ENCODE measurements at regions not wholly inside any gene's neighbourhood (a gene's known extent, or its start where the extent isn't known, plus 50 kb on each side); places are given as distances from the start of the nearest gene placed in this dataset.

DNA sequence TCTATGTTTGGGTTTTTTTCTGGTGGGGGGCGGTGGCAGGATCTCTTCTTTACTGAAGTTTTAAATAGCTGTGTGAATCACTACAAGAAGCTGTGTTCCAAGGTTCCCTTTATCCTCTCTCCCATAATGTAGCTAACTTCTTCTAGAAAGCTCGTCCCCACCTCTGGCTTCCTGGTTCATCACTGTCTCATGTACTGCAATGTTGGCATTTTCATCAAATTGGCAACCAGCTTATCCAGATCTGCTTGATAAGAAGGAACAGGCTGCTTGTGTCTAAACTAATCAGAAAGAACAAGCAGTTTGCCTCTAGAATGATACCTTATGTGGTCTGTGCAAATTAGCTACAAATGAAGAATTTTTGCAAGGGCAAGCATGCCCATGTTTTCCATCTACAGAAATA is 130.8 kb downstream of the WT1 start:
- DNase-seq = no peak
- intact Hi-C loops (cut with DNase I) = no loop called here

DNA sequence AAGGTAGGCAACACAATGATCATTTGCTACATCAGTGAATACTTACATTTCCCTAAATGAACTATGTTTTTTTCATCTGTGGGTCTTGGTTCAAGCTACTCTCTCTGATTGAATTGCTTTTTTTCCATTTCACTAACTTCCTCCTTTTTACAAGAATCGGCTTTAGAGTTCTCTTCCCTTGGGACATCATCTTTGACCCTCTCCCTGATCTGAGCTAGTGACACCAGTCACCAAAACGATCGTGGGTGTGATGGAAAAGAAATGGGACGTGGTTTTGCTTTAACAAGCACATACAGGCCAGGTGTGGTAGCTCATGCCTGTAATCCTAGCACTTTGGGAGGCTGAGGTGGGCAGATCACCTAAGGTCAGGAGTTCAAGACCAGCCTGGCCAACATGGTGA is 129.9 kb downstream of the WT1 start:
- ATAC-seq (no peak), DNase-seq (no peak)
- Histone ChIP-seq H3K4me3 (no peak overlapping the region), H3K9me3 (no peaks in the 10 kb centered on the region), H3K27ac (no peak overlapping the region), H3K36me3 (no peaks in the 10 kb centered on the region), H3K4me1 (no peaks in the 10 kb centered on the region), H3K27me3 (ENCODE audit: low read depth) (no peaks in the 10 kb centered on the region)
- intact Hi-C loops (cut with DNase I) = no loop called here
- no peak for TF ChIP-seq CTCF (IDR thresholded peaks at IDR 0.05)

More for the DNA sequence above, 130.8 kb downstream of the WT1 start:
- no peak overlapping the region for H3K27ac ChIP-seq
- H3K27me3 ChIP-seq (ENCODE audit: low read depth) = no peaks in the 10 kb centered on the region
- H3K9me3 ChIP-seq = no peaks in the 10 kb centered on the region
- H3K4me3 ChIP-seq = no peak overlapping the region
- H3K4me1 ChIP-seq = no peaks in the 10 kb centered on the region
- no peak for ATAC-seq
- TF ChIP-seq CTCF (IDR thresholded peaks at IDR 0.05) = no peak
- H3K36me3 ChIP-seq = no peaks in the 10 kb centered on the region

- no peak for TF ChIP-seq CTCF (IDR thresholded peaks at IDR 0.05)
- Histone ChIP-seq H3K27ac (no peak overlapping the region), H3K27me3 (ENCODE audit: low read depth) (no peaks in the 10 kb centered on the region), H3K4me3 (no peak overlapping the region), H3K36me3 (no peaks in the 10 kb centered on the region), H3K4me1 (peaks cover 5% of the 10 kb centered on the region), H3K9me3 (no peaks in the 10 kb centered on the region)
- intact Hi-C loops (cut with DNase I) = no loop called here
- DNase-seq = no peak
- ATAC-seq = no peak
Observed at GRCh38 chr11:32307471-32307870, 127.9 kb downstream of the WT1 start.

GRCh38 chr11:32307913-32308312 is 127.4 kb downstream of the WT1 start:
- Histone ChIP-seq H3K36me3 (no peaks in the 10 kb centered on the region), H3K4me3 (no peak overlapping the region), H3K4me1 (peaks cover 5% of the 10 kb centered on the region), H3K9me3 (no peaks in the 10 kb centered on the region), H3K27ac (no peak overlapping the region), H3K27me3 (ENCODE audit: low read depth) (no peaks in the 10 kb centered on the region)
- intact Hi-C loops (cut with DNase I) = no loop called here
- TF ChIP-seq CTCF (IDR thresholded peaks at IDR 0.05) = no peak
- no peak for ATAC-seq
- no peak for DNase-seq

DNA sequence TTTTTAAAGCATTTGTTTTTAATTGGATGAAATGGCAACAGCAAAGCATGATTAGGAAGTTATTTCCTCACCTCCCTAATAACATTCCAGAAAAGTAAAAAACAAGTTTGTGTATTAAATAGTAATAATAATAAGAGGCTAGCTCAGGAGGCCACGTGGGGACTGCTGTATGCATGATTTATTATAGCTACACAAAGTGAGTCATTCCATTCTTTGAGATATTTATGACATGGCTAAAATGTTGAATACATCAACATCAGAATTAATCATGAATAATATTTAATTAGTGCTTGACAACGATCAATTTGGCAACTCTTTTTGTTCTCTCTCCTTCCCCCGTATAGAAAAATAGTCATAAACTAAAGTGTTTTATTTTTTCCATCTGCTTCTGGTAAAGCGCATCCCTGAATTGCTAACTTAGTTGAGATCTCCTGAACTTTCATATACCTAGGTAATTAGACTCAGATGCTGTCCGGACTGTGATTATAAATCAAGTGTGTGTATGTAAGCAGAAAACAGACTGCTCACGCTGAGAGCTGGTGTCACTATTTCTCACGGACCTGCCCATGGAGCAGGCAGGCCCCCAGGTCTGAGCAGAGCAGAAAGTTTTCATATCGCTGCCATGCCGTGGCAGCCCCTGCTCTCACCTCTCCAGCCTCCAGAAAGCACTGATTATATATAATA is 125.7 kb downstream of the WT1 start:
- Histone ChIP-seq H3K27ac (no peak overlapping the region), H3K4me3 (no peak overlapping the region), H3K27me3 (ENCODE audit: low read depth) (no peaks in the 10 kb centered on the region), H3K9me3 (no peaks in the 10 kb centered on the region), H3K4me1 (peaks cover 5% of the 10 kb centered on the region), H3K36me3 (no peaks in the 10 kb centered on the region)
- TF ChIP-seq CTCF (IDR thresholded peaks at IDR 0.05) = no peak
- intact Hi-C loops (cut with DNase I) = no loop called here
- DNase-seq = no peak
- ATAC-seq = peak in 1 of 2 donors; percentile 21

All from lower lobe of right lung (tissue), 2 donors.